K562 (cell line): ENCODE measurements at regions not wholly inside any gene's neighbourhood (a gene's known extent, or its start where the extent isn't known, plus 50 kb on each side); places are given as distances from the start of the nearest gene placed in this dataset.

Experiments used
- BCOR ChIP-seq: fragments of 450-650 bp; IDR thresholded peaks from 2 replicates; pipeline ENCODE4 v1.6.1; 2016
- ELK1 ChIP-seq: sonication (generic); formaldehyde crosslinking; IDR thresholded peaks from 2 replicates; pipeline ENCODE4 v1.8.1; 2022; ENCODE audit warnings: missing genetic modification reagents
- GTF2A2 ChIP-seq: IDR thresholded peaks from 2 replicates; pipeline ENCODE4 v1.6.1; 2016; ENCODE audit warnings: mild to moderate bottlenecking, missing genetic modification characterization, missing compliant biosample characterization
- NCOA6 ChIP-seq: fragments of 450-650 bp; IDR thresholded peaks from 2 replicates; pipeline ENCODE4 v1.6.1; 2017; ENCODE audit warnings: mild to moderate bottlenecking
- RBM34 ChIP-seq: fragments of 200-400 bp; formaldehyde crosslinking; IDR thresholded peaks from 2 replicates; pipeline ENCODE4 v1.6.1; 2018; ENCODE audit warnings: low read length, borderline replicate concordance; ENCODE audit not compliant: insufficient read depth
- THRB ChIP-seq: fragments of 450-650 bp; formaldehyde crosslinking; conservative IDR thresholded peaks from 2 replicates; pipeline ENCODE4 v1.4.0; 2022; ENCODE audit warnings: mild to moderate bottlenecking, missing genetic modification characterization
- ZNF655 ChIP-seq: fragments of 250-450 bp; sonication (Bioruptor Pico); IDR thresholded peaks from 2 replicates; pipeline ENCODE4 v1.5.0; 2021
- TF ChIP-seq, protein P1 (sequence below), 2 experiments: fragments of 450-650 bp; formaldehyde crosslinking in 1 of 2; IDR thresholded peaks; 2 replicates each; pipeline versions ENCODE4 v1.4.0 to v1.6.1; 2014 to 2020; ENCODE audit warnings: mild to moderate bottlenecking in 2 of 2, borderline replicate concordance in 1 of 2, low read depth in 1 of 2
- TF ChIP-seq, protein P2 (sequence below): fragments of 200-800 bp; sonication (Bioruptor generic); IDR thresholded peaks from 2 replicates; pipeline ENCODE4 v1.6.1; 2016; ENCODE audit warnings: missing genetic modification characterization, missing compliant biosample characterization

GRCh38 chr1:37255136-37255795 is 219.1 kb upstream of the ZC3H12A start (continued):
- TF ChIP-seq, protein P1, sequence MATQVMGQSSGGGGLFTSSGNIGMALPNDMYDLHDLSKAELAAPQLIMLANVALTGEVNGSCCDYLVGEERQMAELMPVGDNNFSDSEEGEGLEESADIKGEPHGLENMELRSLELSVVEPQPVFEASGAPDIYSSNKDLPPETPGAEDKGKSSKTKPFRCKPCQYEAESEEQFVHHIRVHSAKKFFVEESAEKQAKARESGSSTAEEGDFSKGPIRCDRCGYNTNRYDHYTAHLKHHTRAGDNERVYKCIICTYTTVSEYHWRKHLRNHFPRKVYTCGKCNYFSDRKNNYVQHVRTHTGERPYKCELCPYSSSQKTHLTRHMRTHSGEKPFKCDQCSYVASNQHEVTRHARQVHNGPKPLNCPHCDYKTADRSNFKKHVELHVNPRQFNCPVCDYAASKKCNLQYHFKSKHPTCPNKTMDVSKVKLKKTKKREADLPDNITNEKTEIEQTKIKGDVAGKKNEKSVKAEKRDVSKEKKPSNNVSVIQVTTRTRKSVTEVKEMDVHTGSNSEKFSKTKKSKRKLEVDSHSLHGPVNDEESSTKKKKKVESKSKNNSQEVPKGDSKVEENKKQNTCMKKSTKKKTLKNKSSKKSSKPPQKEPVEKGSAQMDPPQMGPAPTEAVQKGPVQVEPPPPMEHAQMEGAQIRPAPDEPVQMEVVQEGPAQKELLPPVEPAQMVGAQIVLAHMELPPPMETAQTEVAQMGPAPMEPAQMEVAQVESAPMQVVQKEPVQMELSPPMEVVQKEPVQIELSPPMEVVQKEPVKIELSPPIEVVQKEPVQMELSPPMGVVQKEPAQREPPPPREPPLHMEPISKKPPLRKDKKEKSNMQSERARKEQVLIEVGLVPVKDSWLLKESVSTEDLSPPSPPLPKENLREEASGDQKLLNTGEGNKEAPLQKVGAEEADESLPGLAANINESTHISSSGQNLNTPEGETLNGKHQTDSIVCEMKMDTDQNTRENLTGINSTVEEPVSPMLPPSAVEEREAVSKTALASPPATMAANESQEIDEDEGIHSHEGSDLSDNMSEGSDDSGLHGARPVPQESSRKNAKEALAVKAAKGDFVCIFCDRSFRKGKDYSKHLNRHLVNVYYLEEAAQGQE (IDR thresholded peaks at IDR 0.05; ENCODE audit: borderline replicate concordance): peak; percentile 100
- TF ChIP-seq, protein P1 (CRISPR knock-in tag; IDR thresholded peaks at IDR 0.05; ENCODE audit: low read depth): peak; percentile 98
- no peak for TF ChIP-seq RBM34
- no peak for TF ChIP-seq ZNF655
- TF ChIP-seq THRB: no peak
- TF ChIP-seq NCOA6: no peak
- TF ChIP-seq GTF2A2 (tag): no peak
- no peak for TF ChIP-seq BCOR
- TF ChIP-seq, protein P2, sequence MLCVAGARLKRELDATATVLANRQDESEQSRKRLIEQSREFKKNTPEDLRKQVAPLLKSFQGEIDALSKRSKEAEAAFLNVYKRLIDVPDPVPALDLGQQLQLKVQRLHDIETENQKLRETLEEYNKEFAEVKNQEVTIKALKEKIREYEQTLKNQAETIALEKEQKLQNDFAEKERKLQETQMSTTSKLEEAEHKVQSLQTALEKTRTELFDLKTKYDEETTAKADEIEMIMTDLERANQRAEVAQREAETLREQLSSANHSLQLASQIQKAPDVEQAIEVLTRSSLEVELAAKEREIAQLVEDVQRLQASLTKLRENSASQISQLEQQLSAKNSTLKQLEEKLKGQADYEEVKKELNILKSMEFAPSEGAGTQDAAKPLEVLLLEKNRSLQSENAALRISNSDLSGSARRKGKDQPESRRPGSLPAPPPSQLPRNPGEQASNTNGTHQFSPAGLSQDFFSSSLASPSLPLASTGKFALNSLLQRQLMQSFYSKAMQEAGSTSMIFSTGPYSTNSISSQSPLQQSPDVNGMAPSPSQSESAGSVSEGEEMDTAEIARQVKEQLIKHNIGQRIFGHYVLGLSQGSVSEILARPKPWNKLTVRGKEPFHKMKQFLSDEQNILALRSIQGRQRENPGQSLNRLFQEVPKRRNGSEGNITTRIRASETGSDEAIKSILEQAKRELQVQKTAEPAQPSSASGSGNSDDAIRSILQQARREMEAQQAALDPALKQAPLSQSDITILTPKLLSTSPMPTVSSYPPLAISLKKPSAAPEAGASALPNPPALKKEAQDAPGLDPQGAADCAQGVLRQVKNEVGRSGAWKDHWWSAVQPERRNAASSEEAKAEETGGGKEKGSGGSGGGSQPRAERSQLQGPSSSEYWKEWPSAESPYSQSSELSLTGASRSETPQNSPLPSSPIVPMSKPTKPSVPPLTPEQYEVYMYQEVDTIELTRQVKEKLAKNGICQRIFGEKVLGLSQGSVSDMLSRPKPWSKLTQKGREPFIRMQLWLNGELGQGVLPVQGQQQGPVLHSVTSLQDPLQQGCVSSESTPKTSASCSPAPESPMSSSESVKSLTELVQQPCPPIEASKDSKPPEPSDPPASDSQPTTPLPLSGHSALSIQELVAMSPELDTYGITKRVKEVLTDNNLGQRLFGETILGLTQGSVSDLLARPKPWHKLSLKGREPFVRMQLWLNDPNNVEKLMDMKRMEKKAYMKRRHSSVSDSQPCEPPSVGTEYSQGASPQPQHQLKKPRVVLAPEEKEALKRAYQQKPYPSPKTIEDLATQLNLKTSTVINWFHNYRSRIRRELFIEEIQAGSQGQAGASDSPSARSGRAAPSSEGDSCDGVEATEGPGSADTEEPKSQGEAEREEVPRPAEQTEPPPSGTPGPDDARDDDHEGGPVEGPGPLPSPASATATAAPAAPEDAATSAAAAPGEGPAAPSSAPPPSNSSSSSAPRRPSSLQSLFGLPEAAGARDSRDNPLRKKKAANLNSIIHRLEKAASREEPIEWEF: no peak
- no peak for TF ChIP-seq ELK1 (CRISPR knock-in tag)
